ENCODE measurements at regions not wholly inside any gene's neighbourhood (a gene's known extent, or its start where the extent isn't known, plus 50 kb on each side); places are given as distances from the start of the nearest gene placed in this dataset.
"Not testable (repeated sequence)": the region's sequence is repeated elsewhere in the genome, so short reads cannot be mapped to it uniquely, and the experiment has no call there.

DNA sequence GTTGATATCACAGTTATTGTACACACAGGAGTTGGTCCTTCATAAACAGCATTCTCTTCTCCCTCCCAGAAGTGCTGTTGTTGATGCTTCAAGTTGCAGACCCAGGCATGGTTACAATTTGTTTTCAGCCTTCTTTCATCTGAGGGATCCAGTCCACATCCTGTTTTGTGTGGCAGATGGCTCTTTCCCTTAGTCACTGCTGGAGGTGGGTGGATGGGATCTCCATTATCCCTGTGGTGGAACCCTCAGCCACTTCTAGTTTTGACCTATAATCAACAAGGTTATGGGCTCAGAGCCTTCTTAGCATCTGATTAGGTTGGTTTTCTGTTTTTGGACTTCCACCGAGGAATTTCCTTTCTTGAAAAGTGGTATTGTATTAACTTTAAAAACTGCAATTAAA is 214.2 kb downstream of the SH2D4B start:
- no peak for DNase-seq (ENCODE audit: low spot score)

- DNase-seq (ENCODE audit: low spot score), result no peak
Measured at GRCh38 chr10:80753612-80754011, 215.9 kb downstream of the SH2D4B start.

DNA sequence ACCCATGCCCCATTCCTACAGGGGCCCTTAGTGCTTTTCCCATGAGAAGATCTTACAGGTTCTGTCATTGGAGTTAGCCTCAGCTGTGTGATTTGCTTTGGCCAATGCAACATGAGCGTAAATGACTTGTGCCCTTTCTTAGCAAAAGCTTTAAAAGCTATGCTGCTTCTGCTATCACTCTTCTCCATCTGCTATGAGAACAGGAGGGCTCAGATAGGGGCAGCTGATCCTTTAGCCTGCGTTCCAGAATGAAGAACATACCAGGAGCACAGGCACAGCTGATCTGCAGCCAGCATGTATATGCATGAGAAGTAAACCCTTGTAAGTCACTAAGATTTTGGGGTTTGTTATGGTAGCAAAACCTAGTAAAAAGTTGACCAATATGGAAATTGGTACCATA is 218.2 kb downstream of the SH2D4B start:
- no peak for DNase-seq (ENCODE audit: low spot score)

- no peak for DNase-seq (ENCODE audit: low spot score)
Measured at GRCh38 chr10:80759693-80760092, 222.0 kb downstream of the SH2D4B start.

GRCh38 chr10:80760914-80761371 is 223.2 kb downstream of the SH2D4B start:
- no peak for DNase-seq (ENCODE audit: low spot score)

GRCh38 chr10:80767963-80768362 is 230.3 kb downstream of the SH2D4B start:
- DNase-seq (ENCODE audit: low spot score), result no peak

DNA sequence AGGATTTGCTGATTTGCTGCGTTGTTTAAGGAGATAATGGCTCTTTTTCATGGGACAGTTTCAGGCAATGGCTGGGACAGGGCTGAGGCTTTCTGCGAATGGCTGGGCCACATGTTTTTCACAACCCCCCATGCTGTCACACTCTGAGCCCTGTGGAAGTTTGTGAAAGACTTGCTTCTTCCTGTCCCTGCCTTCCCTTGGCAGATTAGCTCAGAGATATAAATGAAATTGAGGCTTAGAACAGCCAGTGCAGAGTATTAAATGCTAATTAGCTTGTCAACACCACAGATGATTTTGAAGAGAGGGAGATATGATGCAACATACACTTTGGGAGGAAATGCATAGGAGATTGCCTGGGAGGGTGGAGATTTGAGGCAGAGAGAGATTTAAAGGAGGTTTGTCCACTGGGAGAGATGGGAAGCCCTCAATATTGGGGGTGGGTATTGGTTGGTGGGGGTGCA is 232.0 kb downstream of the SH2D4B start:
- no peak for DNase-seq (ENCODE audit: low spot score)

DNA sequence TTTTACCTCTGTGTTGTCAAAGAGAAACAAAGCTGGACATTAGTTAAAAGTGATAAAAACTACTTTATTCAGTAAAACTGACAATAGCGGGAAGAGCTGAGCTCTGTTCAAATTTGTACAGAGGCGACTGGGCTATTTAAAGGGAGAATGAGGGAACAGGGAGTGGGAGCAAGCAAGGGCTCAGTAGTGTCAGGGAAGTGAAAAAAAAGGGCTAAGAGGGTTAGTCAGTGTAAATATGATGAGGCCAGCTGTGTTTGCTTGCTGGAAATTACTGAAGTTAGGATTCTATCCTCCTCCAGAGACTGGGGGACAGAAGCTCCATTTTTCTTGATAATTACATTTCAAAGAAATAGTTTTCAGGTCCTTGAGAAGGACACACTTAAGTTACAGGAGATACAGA is 232.5 kb downstream of the SH2D4B start:
- DNase-seq (ENCODE audit: low spot score), result no peak

GRCh38 chr10:80771285-80771684 is 233.6 kb downstream of the SH2D4B start:
- no peak for DNase-seq (ENCODE audit: low spot score)

GRCh38 chr10:80771902-80772555 is 234.3 kb downstream of the SH2D4B start:
- DNase-seq (ENCODE audit: low spot score), result no peak

GRCh38 chr10:80772596-80772995 is 234.9 kb downstream of the SH2D4B start:
- DNase-seq (ENCODE audit: low spot score), result no peak

DNA sequence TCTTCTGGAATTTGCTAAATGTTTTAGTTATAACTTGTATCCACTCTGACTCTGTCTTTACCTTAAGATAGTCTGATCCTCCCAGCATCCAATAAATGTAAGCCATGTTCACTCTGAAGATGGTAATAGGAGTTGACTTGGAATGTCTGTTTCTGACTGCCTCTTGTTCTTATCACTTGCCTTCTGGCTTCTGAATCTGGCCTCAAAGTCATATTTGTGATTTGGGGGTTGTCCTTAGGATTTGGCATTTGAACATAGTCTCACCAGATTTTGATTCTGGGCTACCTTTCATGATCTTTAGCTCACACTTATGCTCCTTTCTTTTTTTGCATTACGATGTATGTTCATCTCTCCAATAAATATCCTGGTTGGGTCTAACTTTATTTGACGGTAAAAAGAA is 247.0 kb downstream of the SH2D4B start:
- DNase-seq (ENCODE audit: low spot score), result no peak

DNA sequence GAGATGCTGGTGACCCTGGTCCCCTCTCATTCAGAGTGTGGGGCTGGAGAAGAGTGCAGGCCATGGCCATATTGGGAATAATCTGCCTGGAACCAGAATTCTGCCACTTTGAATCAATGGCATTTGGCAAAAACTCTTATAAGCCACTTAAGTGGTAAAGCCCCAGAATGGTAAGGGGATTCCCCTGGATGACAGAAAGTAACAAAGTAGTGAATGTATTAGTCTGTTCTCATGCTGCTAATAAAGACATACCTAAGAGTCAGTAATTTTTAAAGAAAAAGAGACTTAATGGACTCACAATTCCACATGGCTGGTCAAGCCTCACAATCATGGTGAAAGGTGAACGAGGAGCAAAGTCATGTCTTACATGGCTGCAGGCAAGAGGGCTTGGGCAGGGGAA is 248.6 kb downstream of the SH2D4B start:
- no peak for DNase-seq (ENCODE audit: low spot score)

DNA sequence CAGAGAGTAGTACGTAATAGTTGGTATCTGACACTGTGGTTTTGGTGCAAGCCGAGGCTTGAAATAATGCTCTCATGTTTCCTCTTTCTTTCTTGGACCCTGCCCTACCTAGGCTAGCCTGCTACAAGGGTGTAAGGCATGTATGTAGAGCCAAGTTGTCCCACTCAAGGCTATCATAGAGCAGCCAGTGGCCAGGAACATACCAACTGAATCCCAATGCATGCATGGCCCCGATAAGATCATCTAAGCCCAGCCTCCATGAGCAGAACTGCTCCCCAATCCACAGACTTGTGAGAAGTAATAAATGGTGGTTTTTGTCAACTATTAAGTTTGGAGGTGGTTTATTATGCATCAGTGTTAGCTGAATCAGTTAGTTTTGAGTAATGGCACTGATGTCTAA is 250.2 kb downstream of the SH2D4B start:
- DNase-seq (ENCODE audit: low spot score), result no peak

DNA sequence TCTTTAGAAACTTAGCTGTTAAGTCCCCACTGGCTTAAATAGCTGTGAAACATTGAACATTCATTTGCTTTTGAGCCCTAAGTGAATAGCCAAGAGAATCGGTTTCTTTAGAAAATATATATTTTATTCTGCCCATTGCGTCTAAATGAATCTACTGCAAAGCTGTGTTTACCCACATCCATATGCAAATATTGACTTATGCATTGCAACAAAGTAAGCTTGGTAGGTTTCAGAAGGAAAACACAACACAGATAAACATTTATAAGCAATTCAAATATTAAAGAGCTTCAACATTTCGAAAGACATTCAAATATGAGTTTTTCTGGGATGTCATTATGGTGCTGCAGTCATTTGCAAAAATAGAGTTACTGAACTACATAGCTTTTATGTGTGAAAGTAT is 257.3 kb downstream of the SH2D4B start:
- no peak for DNase-seq (ENCODE audit: low spot score)

- no peak for DNase-seq (ENCODE audit: low spot score)
Measured at GRCh38 chr10:80805343-80806020, 267.8 kb downstream of the SH2D4B start.

DNA sequence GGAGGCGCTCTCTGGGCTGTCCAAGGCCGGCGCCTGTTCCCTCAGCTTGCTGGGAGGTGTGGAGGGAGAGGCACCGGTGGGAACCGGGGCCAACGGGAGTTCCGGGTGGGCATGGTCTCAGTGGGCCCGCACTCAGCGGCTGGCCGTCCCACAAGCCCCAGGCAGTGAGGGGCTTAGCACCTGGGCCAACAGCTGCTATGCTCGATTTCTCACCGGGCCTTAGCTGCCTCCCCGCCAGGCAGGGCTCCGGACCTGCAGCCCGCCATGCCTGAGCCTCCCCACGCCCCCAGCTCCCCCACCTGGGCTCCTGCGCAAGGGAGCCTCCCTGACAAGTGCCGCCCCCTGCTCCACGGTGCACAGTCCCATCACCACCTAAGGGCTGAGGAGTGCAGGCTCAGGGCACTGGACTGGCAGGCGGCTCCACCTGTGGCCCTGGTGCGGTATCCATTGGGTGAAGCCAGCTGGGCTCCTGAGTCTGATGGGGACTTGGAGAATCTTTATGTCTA is 276.5 kb downstream of the SH2D4B start:
- DNase-seq (ENCODE audit: low spot score), result no peak

GRCh38 chr10:80829151-80829550 is 291.4 kb downstream of the SH2D4B start:
- no peak for DNase-seq (ENCODE audit: low spot score)

DNA sequence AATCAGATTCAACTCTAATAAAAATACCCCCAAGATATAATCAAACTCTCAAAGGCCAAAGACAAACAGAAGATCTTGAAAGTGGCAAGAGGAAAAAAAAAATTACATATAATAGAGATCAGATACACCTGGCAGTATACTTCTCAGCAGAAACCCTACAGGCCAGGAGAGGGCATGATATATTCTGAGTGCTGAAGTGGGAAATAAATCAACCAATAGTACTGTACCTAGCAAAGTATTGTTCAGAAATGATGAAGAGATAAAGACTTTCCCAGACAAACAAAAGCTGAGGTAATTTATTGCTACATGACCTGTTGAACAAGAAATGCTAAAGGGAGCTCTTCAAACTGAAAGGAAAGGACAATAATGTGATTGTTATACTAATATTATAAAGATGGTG is 291.9 kb downstream of the SH2D4B start:
- no peak for DNase-seq (ENCODE audit: low spot score)

DNA sequence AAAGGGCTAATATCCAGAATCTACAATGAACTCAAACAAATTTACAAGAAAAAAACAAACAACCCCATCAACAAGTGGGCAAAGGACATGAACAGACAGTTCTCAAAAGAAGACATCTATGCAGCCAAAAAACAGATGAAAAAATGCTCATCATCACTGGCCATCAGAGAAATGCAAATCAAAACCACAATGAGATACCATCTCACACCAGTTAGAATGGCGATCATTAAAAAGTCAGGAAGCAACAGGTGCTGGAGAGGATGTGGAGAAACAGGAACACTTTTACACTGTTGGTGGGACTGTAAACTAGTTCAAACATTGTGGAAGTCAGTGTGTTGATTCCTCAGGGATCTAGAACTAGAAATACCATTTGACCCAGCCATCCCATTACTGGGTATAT is 295.0 kb downstream of the SH2D4B start:
- DNase-seq (ENCODE audit: low spot score), result not testable (repeated sequence)

DNA sequence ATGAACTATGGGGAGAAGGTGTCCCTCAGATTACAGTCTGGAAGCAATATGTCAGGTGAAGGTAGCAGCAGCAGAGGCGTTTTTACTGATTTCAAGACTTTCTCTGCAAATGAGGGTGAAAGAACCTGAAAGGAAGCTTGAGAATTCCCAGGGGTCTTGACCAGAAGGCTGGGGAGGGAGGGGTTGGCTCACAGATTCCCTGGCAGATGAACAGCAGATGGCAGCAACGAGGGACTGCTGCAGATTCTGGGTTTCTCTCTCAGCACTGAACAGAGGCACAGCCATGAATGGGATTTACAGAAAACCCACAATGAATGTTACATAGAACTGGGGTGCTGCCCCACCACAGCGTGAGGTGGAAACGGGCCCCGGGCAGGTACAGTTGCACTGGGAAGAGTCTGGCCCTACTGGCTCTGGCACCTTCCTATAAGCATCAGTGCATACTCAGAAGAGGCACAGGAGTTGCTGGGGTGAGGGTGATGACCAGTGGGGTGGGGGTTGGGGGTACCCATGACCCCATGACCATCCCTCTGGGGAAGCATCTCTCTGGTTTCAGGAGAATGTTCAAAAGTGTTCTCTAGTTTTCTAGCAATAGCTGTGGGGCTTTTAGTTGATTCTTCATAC is 317.8 kb downstream of the SH2D4B start:
- DNase-seq (ENCODE audit: low spot score), result peak; percentile 3

DNA sequence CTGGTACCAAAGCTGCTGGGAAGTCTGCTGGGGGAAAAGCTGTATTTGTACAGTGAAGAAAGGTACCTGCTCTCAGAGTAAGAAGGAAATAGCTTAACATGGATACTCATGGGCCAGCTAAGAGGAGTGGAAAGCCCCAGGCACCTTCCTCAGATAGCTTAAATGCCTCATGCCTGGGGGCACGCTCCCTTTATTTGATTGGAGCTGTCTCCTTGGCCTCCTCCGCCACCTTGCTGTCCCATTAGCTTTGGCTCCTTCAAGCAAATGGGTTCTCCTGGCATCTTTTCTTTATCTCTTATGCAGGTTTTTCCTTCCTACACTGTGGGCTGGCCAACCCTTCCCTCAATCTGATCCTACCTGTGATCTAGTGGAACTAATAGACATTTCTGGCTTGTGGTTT is 318.5 kb downstream of the SH2D4B start:
- DNase-seq (ENCODE audit: low spot score), result no peak

DNA sequence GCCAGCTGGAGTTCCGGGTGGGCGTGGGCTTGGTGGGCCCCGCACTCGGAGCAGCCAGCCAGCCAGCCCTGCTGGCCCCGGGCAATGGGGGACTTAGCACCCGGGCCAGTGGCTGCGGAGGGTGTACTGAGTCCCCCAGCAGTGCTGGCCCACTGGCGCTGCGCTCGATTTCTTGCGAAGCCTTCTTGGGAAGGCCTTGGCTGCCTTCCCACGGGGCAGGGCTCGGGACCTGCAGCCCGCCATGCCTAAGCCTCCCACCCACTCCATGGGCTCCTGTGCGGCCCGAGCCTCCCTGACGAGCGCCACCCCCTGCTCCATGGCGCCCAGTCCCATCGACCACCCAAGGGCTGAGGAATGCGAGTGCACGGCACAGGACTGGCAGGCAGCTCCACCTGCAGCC is 321.6 kb downstream of the SH2D4B start:
- not testable (repeated sequence) for DNase-seq (ENCODE audit: low spot score)

Measured in cerebellar cortex (tissue), 1 donor.